Gastroesophageal sphincter (tissue), 3 donors: ENCODE measurements at regions not wholly inside any gene's neighbourhood (a gene's known extent, or its start where the extent isn't known, plus 50 kb on each side); places are given as distances from the start of the nearest gene placed in this dataset.

Experiments
- CTCF ChIP-seq, 4 experiments: fragments of 200-600 bp in 2 of 4; fragments of 450-650 bp in 2 of 4; sonication (generic) in 1 of 4; IDR thresholded peaks; one replicate each; pipeline ENCODE4 v1.5.1; 2017 to 2019; ENCODE audit warnings: antibody characterized with exemption in 4 of 4, mild to moderate bottlenecking in 2 of 4, moderate library complexity in 2 of 4
- EP300 ChIP-seq: sonication (generic); formaldehyde crosslinking; IDR thresholded peaks from one replicate; pipeline ENCODE4 v1.6.1; 2017; ENCODE audit warnings: antibody characterized with exemption, mild to moderate bottlenecking
- POLR2A ChIP-seq, 2 donors: fragments of 450-650 bp; IDR thresholded peaks; one replicate each; pipeline ENCODE4 v1.6.1; 2017; ENCODE audit warnings: antibody characterized with exemption in 2 of 2, mild to moderate bottlenecking in 2 of 2, moderate library complexity in 1 of 2
- POLR2AphosphoS5 ChIP-seq: sonication (generic); formaldehyde crosslinking; IDR thresholded peaks from one replicate; pipeline ENCODE4 v1.6.1; 2017; ENCODE audit warnings: antibody characterized with exemption

DNA sequence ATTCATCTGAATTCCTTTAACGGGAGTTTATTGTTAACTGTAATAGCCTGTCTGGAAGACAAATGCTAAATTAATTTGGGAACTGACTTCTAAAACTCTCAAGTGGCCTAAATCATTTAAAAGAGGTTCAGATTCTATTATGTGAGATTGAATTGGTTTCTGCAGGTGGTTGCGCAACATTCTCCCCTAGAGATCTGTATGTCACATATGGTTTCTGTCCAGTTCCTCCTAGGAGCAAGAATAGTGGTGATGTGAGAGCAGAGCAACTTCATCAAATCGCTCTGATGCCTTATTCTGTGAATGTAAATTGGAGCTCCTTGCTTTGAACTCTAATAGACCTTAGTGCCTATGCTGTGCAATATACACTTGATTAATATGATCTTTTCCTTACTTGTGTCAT is 144.6 kb upstream of the GPR101 start:
- TF ChIP-seq CTCF (IDR thresholded peaks at IDR 0.05) (no peak), POLR2A (IDR thresholded peaks at IDR 0.05) (no peak), POLR2AphosphoS5 (no peak), EP300 (no peak)
